ENCODE measurements at regions not wholly inside any gene's neighbourhood (a gene's known extent, or its start where the extent isn't known, plus 50 kb on each side); places are given as distances from the start of the nearest gene placed in this dataset.

GRCh38 chr7:81074406-81074805 is 155.6 kb upstream of the SEMA3C start:
- TF ChIP-seq CTCF (IDR thresholded peaks at IDR 0.05) (no peak), POLR2A (IDR thresholded peaks at IDR 0.05) (no peak)

All from thyroid gland (tissue), 4 donors.